ENCODE measurements at regions not wholly inside any gene's neighbourhood (a gene's known extent, or its start where the extent isn't known, plus 50 kb on each side); places are given as distances from the start of the nearest gene placed in this dataset.

GRCh38 chr11:69999721-70000120 lies 78.4 kb upstream of the ANO1 start:
- no peak for DNase-seq

GRCh38 chr11:70000228-70000627 lies 77.9 kb upstream of the ANO1 start:
- DNase-seq: no peak

GRCh38 chr11:70001246-70001645 lies 76.9 kb upstream of the ANO1 start:
- no peak for DNase-seq

- DNase-seq: no peak
Measured at GRCh38 chr11:70002433-70002832, 75.7 kb upstream of the ANO1 start.

GRCh38 chr11:70005107-70005818 lies 72.9 kb upstream of the ANO1 start:
- DNase-seq: no peak

- no peak for DNase-seq
Measured at GRCh38 chr11:70007796-70008195, 70.3 kb upstream of the ANO1 start.

GRCh38 chr11:70010774-70011173 lies 67.3 kb upstream of the ANO1 start:
- no peak for DNase-seq

GRCh38 chr11:70012134-70012733 lies 65.9 kb upstream of the ANO1 start:
- no peak for DNase-seq

GRCh38 chr11:70014291-70014690 lies 63.8 kb upstream of the ANO1 start:
- DNase-seq: no peak

GRCh38 chr11:70016666-70017367 lies 61.3 kb upstream of the ANO1 start:
- DNase-seq: no peak

GRCh38 chr11:70018816-70019215 lies 59.3 kb upstream of the ANO1 start:
- no peak for DNase-seq

GRCh38 chr11:70019576-70020011 lies 58.5 kb upstream of the ANO1 start:
- DNase-seq: no peak

GRCh38 chr11:70020336-70021214 lies 57.5 kb upstream of the ANO1 start:
- DNase-seq: no peak

GRCh38 chr11:70021586-70021985 lies 56.5 kb upstream of the ANO1 start:
- DNase-seq: no peak

- no peak for DNase-seq
Measured at GRCh38 chr11:70024036-70024772, 53.9 kb upstream of the ANO1 start.

- DNase-seq: no peak
Measured at GRCh38 chr11:70024773-70025045, 53.4 kb upstream of the ANO1 start.

GRCh38 chr11:70025308-70025707 lies 52.8 kb upstream of the ANO1 start:
- DNase-seq: no peak

- DNase-seq: no peak
Measured at GRCh38 chr11:70026012-70026411, 52.1 kb upstream of the ANO1 start.

GRCh38 chr11:70026726-70027125 lies 51.4 kb upstream of the ANO1 start:
- no peak for DNase-seq

GRCh38 chr11:70027451-70027850 lies 50.7 kb upstream of the ANO1 start:
- no peak for DNase-seq

- DNase-seq: no peak
Measured at GRCh38 chr11:70028147-70028855, 49.8 kb upstream of the ANO1 start.
